Mesenchymal stem cell (in vitro differentiated cells and primary cell): ENCODE measurements at regions not wholly inside any gene's neighbourhood (a gene's known extent, or its start where the extent isn't known, plus 50 kb on each side); places are given as distances from the start of the nearest gene placed in this dataset.

ENCODE experiments used
- DNase-seq: peaks from one replicate; pipeline ENCODE4 v3.0.0-alpha.2; 2013
- H2AFZ ChIP-seq: one replicate; pipeline ENCODE4 v1.6.1; 2013; ENCODE audit warnings: low read depth, mild to moderate bottlenecking, control low read depth, inconsistent platforms, low read length, moderate library complexity
- H2AK5ac ChIP-seq: 2 replicates; pipeline ENCODE4 v1.6.1; 2013; ENCODE audit warnings: low read length, moderate library complexity, mild to moderate bottlenecking, inconsistent platforms; ENCODE audit not compliant: severe bottlenecking
- H2BK120ac ChIP-seq: one replicate; pipeline ENCODE4 v1.6.1; 2013; ENCODE audit warnings: low read depth, mild to moderate bottlenecking, inconsistent platforms, low read length, moderate library complexity
- H2BK12ac ChIP-seq, 2 experiments: one replicate each; pipeline ENCODE4 v1.6.1; 2013; ENCODE audit warnings: inconsistent platforms in 2 of 2, low read length in 2 of 2, mild to moderate bottlenecking in 2 of 2, moderate library complexity in 2 of 2, control low read depth in 1 of 2
- H2BK15ac ChIP-seq: one replicate; pipeline ENCODE4 v1.6.1; 2013; ENCODE audit warnings: mild to moderate bottlenecking, low read depth, inconsistent platforms; ENCODE audit not compliant: poor library complexity, severe bottlenecking
- H2BK5ac ChIP-seq: 2 replicates; pipeline ENCODE4 v1.6.1; 2013; ENCODE audit warnings: low read depth, mild to moderate bottlenecking, low read length, control low read depth, inconsistent platforms; ENCODE audit not compliant: poor library complexity, severe bottlenecking
- H3K14ac ChIP-seq, 2 experiments: one replicate each; pipeline ENCODE4 v1.6.1; 2013; ENCODE audit warnings: inconsistent platforms in 2 of 2, low read length in 2 of 2, control low read depth in 1 of 2, mild to moderate bottlenecking in 1 of 2, moderate library complexity in 1 of 2
- H3K18ac ChIP-seq, 2 experiments: one replicate each; pipeline ENCODE4 v1.6.1; 2013; ENCODE audit warnings: inconsistent platforms in 2 of 2, low read length in 2 of 2, control low read depth in 1 of 2, low read depth in 1 of 2, mild to moderate bottlenecking in 1 of 2
- H3K23ac ChIP-seq, 2 experiments: one replicate each; pipeline ENCODE4 v1.6.1; 2013; ENCODE audit warnings: inconsistent platforms in 2 of 2, low read length in 2 of 2, mild to moderate bottlenecking in 2 of 2, moderate library complexity in 2 of 2, control low read depth in 1 of 2
- H3K27ac ChIP-seq: 2 replicates; pipeline ENCODE4 v1.5.1; 2013; ENCODE audit warnings: mild to moderate bottlenecking, moderate library complexity, low read length, control low read depth, inconsistent platforms; ENCODE audit not compliant: poor library complexity, severe bottlenecking
- H3K27me3 ChIP-seq, 2 experiments: 2 replicates each; pipeline versions ENCODE4 v1.6.1 to v1.7.0; 2013; ENCODE audit warnings: low read length in 2 of 2, mild to moderate bottlenecking in 2 of 2, moderate library complexity in 2 of 2, control low read depth in 1 of 2, inconsistent platforms in 1 of 2; ENCODE audit not compliant: control insufficient read depth in 1 of 2, insufficient read depth in 1 of 2
- H3K36me3 ChIP-seq, 2 experiments: 2 replicates each; pipeline versions ENCODE4 v1.6.1 to v1.7.0; 2013; ENCODE audit warnings: low read length in 2 of 2, control low read depth in 1 of 2, inconsistent platforms in 1 of 2, low read depth in 1 of 2, mild to moderate bottlenecking in 1 of 2; ENCODE audit not compliant: insufficient read depth in 2 of 2, control insufficient read depth in 1 of 2
- H3K4ac ChIP-seq, 2 experiments: one replicate each; pipeline ENCODE4 v1.6.1; 2013; ENCODE audit warnings: inconsistent platforms in 2 of 2, low read length in 2 of 2, mild to moderate bottlenecking in 2 of 2, moderate library complexity in 2 of 2, control low read depth in 1 of 2, low read depth in 1 of 2
- H3K4me1 ChIP-seq: 2 replicates; pipeline ENCODE4 v1.6.1; 2013; ENCODE audit warnings: low read depth, low read length, control low read depth; ENCODE audit not compliant: control insufficient read depth, insufficient read depth
- H3K4me2 ChIP-seq: 2 replicates; pipeline ENCODE4 v1.6.1; 2013; ENCODE audit warnings: low read length, mild to moderate bottlenecking, inconsistent platforms; ENCODE audit not compliant: poor library complexity, severe bottlenecking
- H3K4me3 ChIP-seq, 2 experiments: 2 replicates each; pipeline versions ENCODE4 v1.5.1 to v1.7.0; 2013; ENCODE audit warnings: low read length in 2 of 2, mild to moderate bottlenecking in 2 of 2, control low read depth in 1 of 2, low read depth in 1 of 2; ENCODE audit not compliant: insufficient read depth in 1 of 2
- H3K79me1 ChIP-seq: replicated peaks from 2 replicates; pipeline ENCODE4 v1.6.1; 2013; ENCODE audit warnings: mild to moderate bottlenecking, control low read depth, low read length, inconsistent platforms; ENCODE audit not compliant: poor library complexity, severe bottlenecking
- H3K9ac ChIP-seq: 2 replicates; pipeline ENCODE4 v1.7.0; 2013; ENCODE audit warnings: mild to moderate bottlenecking, low read length, moderate library complexity
- H3K9me3 ChIP-seq: 2 replicates; pipeline ENCODE4 v1.7.0; 2013; ENCODE audit warnings: mild to moderate bottlenecking, low read length; ENCODE audit not compliant: control insufficient read depth
- H4K8ac ChIP-seq: one replicate; pipeline ENCODE4 v1.6.1; 2013; ENCODE audit warnings: inconsistent platforms, mild to moderate bottlenecking, low read length, moderate library complexity
- H4K91ac ChIP-seq: one replicate; pipeline ENCODE4 v1.6.1; 2013; ENCODE audit warnings: mild to moderate bottlenecking, low read length, inconsistent platforms
- WGBS: methylation state at CpG from one replicate; pipeline ENCODE4 v1.1.7; 2013; ENCODE audit warnings: mixed read lengths; 5-methylcytosine and 5-hydroxymethylcytosine counted together

- H3K4me2 ChIP-seq: no peak overlapping the region
- no peak overlapping the region for H3K18ac ChIP-seq
- H3K27me3 ChIP-seq: no peaks in the 10 kb centered on the region
- H2BK15ac ChIP-seq: no peak overlapping the region
- no peak overlapping the region for H2AK5ac ChIP-seq
- H3K4ac ChIP-seq: no peak overlapping the region
- no peak overlapping the region for H4K91ac ChIP-seq
- no peak overlapping the region for H4K8ac ChIP-seq
- DNase-seq: no peak
- no peak overlapping the region for H3K27ac ChIP-seq
- H3K79me1 ChIP-seq: no peaks in the 10 kb centered on the region
- H3K9ac ChIP-seq: no peak overlapping the region
- H2BK5ac ChIP-seq: no peak overlapping the region
- H3K4me3 ChIP-seq: no peak overlapping the region
- no peaks in the 10 kb centered on the region for H3K4me1 ChIP-seq
- WGBS: 67% methylated on average over 2 of the region's 2 CpGs
- H3K36me3 ChIP-seq: no peaks in the 10 kb centered on the region
- no peak overlapping the region for H3K23ac ChIP-seq
- H2AFZ ChIP-seq: no peak overlapping the region
- H2BK12ac ChIP-seq: no peak overlapping the region
- H3K9me3 ChIP-seq: no peaks in the 10 kb centered on the region
- H2BK120ac ChIP-seq: no peak overlapping the region
- no peak overlapping the region for H3K14ac ChIP-seq
Measured at GRCh38 chr21:30964283-30964682, 74.0 kb downstream of the KRTAP19-8 start.

- Histone ChIP-seq H3K4me1 (no peaks in the 10 kb centered on the region), H2AFZ (no peak overlapping the region), H3K14ac (no peak overlapping the region), H3K9ac (no peak overlapping the region), H3K23ac (no peak overlapping the region), H3K4me2 (no peak overlapping the region), H2BK120ac (no peak overlapping the region), H4K8ac (no peak overlapping the region), H3K4me3 (no peak overlapping the region), H2BK15ac (no peak overlapping the region), H3K9me3 (no peaks in the 10 kb centered on the region), H3K4ac (no peak overlapping the region), H3K27ac (no peak overlapping the region), H3K36me3 (no peaks in the 10 kb centered on the region), H3K27me3 (no peaks in the 10 kb centered on the region), H2AK5ac (no peak overlapping the region), H4K91ac (no peak overlapping the region), H3K18ac (no peak overlapping the region), H3K79me1 (no peaks in the 10 kb centered on the region), H2BK12ac (no peak overlapping the region), H2BK5ac (no peak overlapping the region)
- WGBS: 47% methylated on average over 3 of the region's 3 CpGs
- no peak for DNase-seq
Measured at GRCh38 chr21:30963502-30963901, 74.8 kb downstream of the KRTAP19-8 start.

DNA sequence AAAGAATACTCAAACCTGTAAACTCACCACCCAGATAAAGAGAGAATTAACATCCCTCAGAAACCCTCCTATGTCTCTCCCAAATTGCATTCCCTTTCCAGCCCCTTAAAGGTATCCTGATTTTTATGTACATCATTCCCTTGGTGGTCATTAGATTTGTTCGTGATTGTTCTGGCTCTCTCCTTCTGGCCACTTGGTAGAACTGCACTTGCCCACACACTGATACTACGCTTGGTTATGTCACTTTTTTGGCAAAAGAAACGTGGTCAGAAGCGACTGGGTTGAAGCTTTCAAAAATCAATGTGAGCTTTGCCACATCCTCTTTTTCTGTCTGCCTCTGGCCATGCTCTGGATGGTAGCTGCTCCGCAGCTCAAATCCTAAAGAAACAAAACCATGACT lies 76.3 kb downstream of the KRTAP19-8 start:
- Histone ChIP-seq H4K8ac (no peak overlapping the region), H3K4me2 (no peak overlapping the region)

DNA sequence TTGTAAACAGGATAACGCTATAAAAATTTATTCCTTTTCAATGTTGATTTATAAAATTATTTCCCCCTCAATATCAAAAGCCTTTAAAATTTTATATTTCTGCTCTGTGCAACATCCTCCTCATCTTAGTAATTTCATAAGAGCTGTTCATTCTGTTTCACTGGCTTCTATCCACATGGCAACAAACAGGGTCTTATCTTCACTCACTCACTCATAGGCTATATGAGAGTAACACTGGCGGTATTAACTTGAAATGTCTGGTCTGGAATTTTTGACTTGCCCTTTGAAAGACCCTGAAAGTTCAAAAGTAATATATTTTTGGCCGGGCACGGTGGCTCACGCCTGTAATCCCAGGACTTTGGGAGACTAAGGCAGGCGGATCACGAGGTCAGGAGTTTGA lies 77.4 kb upstream of the KRTAP11-1 start:
- no peak overlapping the region for H4K8ac ChIP-seq
- WGBS: 89% methylated on average over 7 of the region's 7 CpGs

More for the DNA sequence above, 76.3 kb downstream of the KRTAP19-8 start:
- H3K36me3 ChIP-seq: no peaks in the 10 kb centered on the region
- no peak overlapping the region for H2BK5ac ChIP-seq
- H2BK120ac ChIP-seq: no peak overlapping the region
- H2BK15ac ChIP-seq: no peak overlapping the region
- no peak overlapping the region for H3K14ac ChIP-seq
- no peaks in the 10 kb centered on the region for H3K9me3 ChIP-seq
- H3K27me3 ChIP-seq: no peaks in the 10 kb centered on the region
- H2BK12ac ChIP-seq: no peak overlapping the region
- no peak overlapping the region for H3K27ac ChIP-seq
- no peak for DNase-seq
- H3K9ac ChIP-seq: no peak overlapping the region
- WGBS: 65% methylated on average over 5 of the region's 5 CpGs
- H2AK5ac ChIP-seq: no peak overlapping the region
- no peak overlapping the region for H4K91ac ChIP-seq
- H3K18ac ChIP-seq: no peak overlapping the region
- H3K4me1 ChIP-seq: no peaks in the 10 kb centered on the region
- no peaks in the 10 kb centered on the region for H3K79me1 ChIP-seq
- no peak overlapping the region for H2AFZ ChIP-seq
- H3K4me3 ChIP-seq: no peak overlapping the region
- H3K23ac ChIP-seq: no peak overlapping the region
- H3K4ac ChIP-seq: no peak overlapping the region

More for the DNA sequence above, 77.4 kb upstream of the KRTAP11-1 start:
- DNase-seq: no peak
- Histone ChIP-seq H2BK120ac (no peak overlapping the region), H2AK5ac (no peak overlapping the region), H3K9ac (no peak overlapping the region), H2BK5ac (no peak overlapping the region), H2BK12ac (no peak overlapping the region), H3K4ac (no peak overlapping the region), H3K4me2 (no peak overlapping the region), H3K14ac (no peak overlapping the region), H3K27ac (no peak overlapping the region), H3K9me3 (no peaks in the 10 kb centered on the region), H3K27me3 (no peaks in the 10 kb centered on the region), H2AFZ (no peak overlapping the region), H3K4me1 (no peaks in the 10 kb centered on the region), H3K36me3 (no peaks in the 10 kb centered on the region), H3K4me3 (no peak overlapping the region), H3K23ac (no peak overlapping the region), H2BK15ac (no peak overlapping the region), H3K18ac (no peak overlapping the region), H3K79me1 (no peaks in the 10 kb centered on the region), H4K91ac (no peak overlapping the region)
